ENCODE measurements at regions not wholly inside any gene's neighbourhood (a gene's known extent, or its start where the extent isn't known, plus 50 kb on each side); places are given as distances from the start of the nearest gene placed in this dataset.
"Not testable (repeated sequence)": the region's sequence is repeated elsewhere in the genome, so short reads cannot be mapped to it uniquely, and the experiment has no call there.

GRCh38 chr2:87229091-87229689, 207.5 kb upstream of the PLGLB1 start:
- H3K36me3 ChIP-seq (replicated peaks in 1 of 2; ENCODE audit: control insufficient read depth in 1 of 2, insufficient read depth in 2 of 2, low read length in 2 of 2); POLR2A ChIA-PET; in situ Hi-C loops (cut with HindIII; ENCODE audit: extremely low pct_ligation_motif_present, low pct_unique_long_range_greater_than_20kb); H3K9me3 ChIP-seq (ENCODE audit: low read length); H3K4me1 ChIP-seq (ENCODE audit: insufficient read depth, low read length); H3K27me3 ChIP-seq (ENCODE audit: control insufficient read depth in 1 of 2, insufficient read depth in 2 of 2, low read length in 2 of 2); H3K4me3 ChIP-seq (replicated peaks in 1 of 3; ENCODE audit: insufficient read depth in 1 of 3, low read depth in 2 of 3, low read length in 3 of 3); H3K27ac ChIP-seq (ENCODE audit: extremely low read length, insufficient read depth, low read length); BruUV-seq (replicated peaks); CTCF ChIA-PET (ENCODE audit: low intra/inter-chr PET ratio, low total read pairs); H2AFZ ChIP-seq (ENCODE audit: low read length); H3K4me2 ChIP-seq (ENCODE audit: low read depth, low read length); DNase-seq (ENCODE audit: low spot score); H4K20me1 ChIP-seq (ENCODE audit: insufficient read depth, low read length); H3K9ac ChIP-seq (ENCODE audit: insufficient read depth, low read depth, low read length); H3K79me2 ChIP-seq (ENCODE audit: insufficient read depth, low read length); intact Hi-C loops (cut with micrococcal nuclease; ENCODE audit: unreplicated experiment): not testable (repeated sequence)
- ATAC-seq (peak; percentile 88), FAIRE-seq (peak; percentile 98)
- TF ChIP-seq CTCF (CRISPR knock-in tag; IDR thresholded peaks at IDR 0.05) (peak; percentile 51), SMC3 (IDR thresholded peaks at IDR 0.05; ENCODE audit: low read length) (0 out of 2 replicates have a peak, but pooled peaks have one; percentile 2), STAG1 (CRISPR knock-in tag; IDR thresholded peaks at IDR 0.05) (peak; percentile 49; the same call in 1 of the 2 replicates)
- 0% methylated on average over 1 of the region's 4 CpGs for WGBS (ENCODE audit: low lambda C conversion rate)

GRCh38 chr2:87229964-87230363, 208.3 kb upstream of the PLGLB1 start:
- in situ Hi-C loops (cut with HindIII; ENCODE audit: extremely low pct_ligation_motif_present, low pct_unique_long_range_greater_than_20kb); H4K20me1 ChIP-seq (ENCODE audit: insufficient read depth, low read length); H3K9ac ChIP-seq (ENCODE audit: insufficient read depth, low read depth, low read length); BruUV-seq (replicated peaks); H3K9me3 ChIP-seq (ENCODE audit: low read length); H2AFZ ChIP-seq (ENCODE audit: low read length); H3K4me1 ChIP-seq (ENCODE audit: insufficient read depth, low read length); DNase-seq (ENCODE audit: low spot score); H3K27ac ChIP-seq (ENCODE audit: extremely low read length, insufficient read depth, low read length); H3K4me2 ChIP-seq (ENCODE audit: low read depth, low read length); intact Hi-C loops (cut with micrococcal nuclease; ENCODE audit: unreplicated experiment); ATAC-seq; H3K4me3 ChIP-seq (replicated peaks in 1 of 3; ENCODE audit: insufficient read depth in 1 of 3, low read depth in 2 of 3, low read length in 3 of 3); H3K36me3 ChIP-seq (replicated peaks in 1 of 2; ENCODE audit: control insufficient read depth in 1 of 2, insufficient read depth in 2 of 2, low read length in 2 of 2); CTCF ChIA-PET (ENCODE audit: low intra/inter-chr PET ratio, low total read pairs); H3K27me3 ChIP-seq (ENCODE audit: control insufficient read depth in 1 of 2, insufficient read depth in 2 of 2, low read length in 2 of 2); POLR2A ChIA-PET; FAIRE-seq; H3K79me2 ChIP-seq (ENCODE audit: insufficient read depth, low read length): not testable (repeated sequence)
- WGBS (ENCODE audit: low lambda C conversion rate): 23% methylated on average over 2 of the region's 4 CpGs

- in situ Hi-C loops (cut with HindIII; ENCODE audit: extremely low pct_ligation_motif_present, low pct_unique_long_range_greater_than_20kb); H3K36me3 ChIP-seq (replicated peaks in 1 of 2; ENCODE audit: control insufficient read depth in 1 of 2, insufficient read depth in 2 of 2, low read length in 2 of 2); POLR2A ChIA-PET; H3K4me3 ChIP-seq (replicated peaks in 1 of 3; ENCODE audit: insufficient read depth in 1 of 3, low read depth in 2 of 3, low read length in 3 of 3); H3K27ac ChIP-seq (ENCODE audit: extremely low read length, insufficient read depth, low read length); intact Hi-C loops (cut with micrococcal nuclease; ENCODE audit: unreplicated experiment); H3K4me2 ChIP-seq (ENCODE audit: low read depth, low read length); CTCF ChIA-PET (ENCODE audit: low intra/inter-chr PET ratio, low total read pairs); DNase-seq (ENCODE audit: low spot score); H2AFZ ChIP-seq (ENCODE audit: low read length); H3K9me3 ChIP-seq (ENCODE audit: low read length); H4K20me1 ChIP-seq (ENCODE audit: insufficient read depth, low read length); H3K79me2 ChIP-seq (ENCODE audit: insufficient read depth, low read length); H3K9ac ChIP-seq (ENCODE audit: insufficient read depth, low read depth, low read length); H3K4me1 ChIP-seq (ENCODE audit: insufficient read depth, low read length); H3K27me3 ChIP-seq (ENCODE audit: control insufficient read depth in 1 of 2, insufficient read depth in 2 of 2, low read length in 2 of 2); BruUV-seq (replicated peaks): not testable (repeated sequence)
- peak; percentile 37; the same call in 2 of the 3 replicates for ATAC-seq
- WGBS (ENCODE audit: low lambda C conversion rate): no CpG with 5 or more reads among the region's 8 CpGs
- FAIRE-seq: peak; percentile 34
These were observed 213.8 kb upstream of the PLGLB1 start for GRCh38 chr2:87235333-87235981.
